PFSK-1 (cell line): ENCODE measurements at regions not wholly inside any gene's neighbourhood (a gene's known extent, or its start where the extent isn't known, plus 50 kb on each side); places are given as distances from the start of the nearest gene placed in this dataset.

Experiments
- FOXP2 ChIP-seq: optimal IDR thresholded peaks from 2 replicates; pipeline ENCODE3; 2011; ENCODE audit warnings: borderline replicate concordance, control low read depth, inconsistent platforms; ENCODE audit not compliant: insufficient read depth; ENCODE audit errors: extremely low read length, extremely low read depth
- POLR2AphosphoS5 ChIP-seq: IDR thresholded peaks from 2 replicates; pipeline ENCODE4 v1.6.1; 2012; ENCODE audit warnings: low read depth, mild to moderate bottlenecking, control low read depth, low read length, moderate library complexity
- SIN3A ChIP-seq: IDR thresholded peaks from 2 replicates; pipeline ENCODE4 v1.6.1; 2012; ENCODE audit warnings: mild to moderate bottlenecking, low read length, moderate library complexity, borderline replicate concordance; ENCODE audit not compliant: insufficient read depth
- TAF1 ChIP-seq: IDR thresholded peaks from 2 replicates; pipeline ENCODE4 v1.6.1; 2012; ENCODE audit warnings: low read length, control low read depth, borderline replicate concordance; ENCODE audit not compliant: insufficient read depth
- TF ChIP-seq, protein P1 (sequence below), 2 experiments: IDR thresholded peaks; 2 replicates each; pipeline versions ENCODE4 v1.6.1 to v1.8.0; 2011 to 2012; ENCODE audit warnings: low read depth in 2 of 2, low read length in 2 of 2, control low read depth in 1 of 2, inconsistent platforms in 1 of 2, mild to moderate bottlenecking in 1 of 2, moderate library complexity in 1 of 2; ENCODE audit not compliant: insufficient read depth in 1 of 2

DNA sequence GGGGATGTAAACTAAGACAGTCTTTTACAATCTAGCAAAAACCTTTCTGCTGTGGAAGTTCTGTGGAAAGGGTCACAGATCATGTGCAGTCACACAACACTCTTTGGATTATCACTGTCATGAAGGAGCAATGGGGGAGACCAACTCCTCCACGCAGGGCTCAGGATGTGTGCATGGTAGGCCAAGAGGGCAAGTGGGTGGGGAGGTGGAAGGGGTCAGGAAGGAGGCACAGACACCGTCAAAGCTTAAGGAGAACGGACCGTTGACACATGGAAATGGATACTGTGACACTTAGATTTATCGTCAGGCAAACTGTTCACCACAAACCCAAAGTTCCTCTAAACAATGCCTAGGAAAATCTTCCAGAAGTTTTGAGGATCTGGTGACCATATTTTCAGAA is 215.8 kb downstream of the PAX1 start:
- TF ChIP-seq POLR2AphosphoS5 (no peak), TAF1 (no peak), FOXP2 (no peak), SIN3A (no peak)
- TF ChIP-seq, protein P1, sequence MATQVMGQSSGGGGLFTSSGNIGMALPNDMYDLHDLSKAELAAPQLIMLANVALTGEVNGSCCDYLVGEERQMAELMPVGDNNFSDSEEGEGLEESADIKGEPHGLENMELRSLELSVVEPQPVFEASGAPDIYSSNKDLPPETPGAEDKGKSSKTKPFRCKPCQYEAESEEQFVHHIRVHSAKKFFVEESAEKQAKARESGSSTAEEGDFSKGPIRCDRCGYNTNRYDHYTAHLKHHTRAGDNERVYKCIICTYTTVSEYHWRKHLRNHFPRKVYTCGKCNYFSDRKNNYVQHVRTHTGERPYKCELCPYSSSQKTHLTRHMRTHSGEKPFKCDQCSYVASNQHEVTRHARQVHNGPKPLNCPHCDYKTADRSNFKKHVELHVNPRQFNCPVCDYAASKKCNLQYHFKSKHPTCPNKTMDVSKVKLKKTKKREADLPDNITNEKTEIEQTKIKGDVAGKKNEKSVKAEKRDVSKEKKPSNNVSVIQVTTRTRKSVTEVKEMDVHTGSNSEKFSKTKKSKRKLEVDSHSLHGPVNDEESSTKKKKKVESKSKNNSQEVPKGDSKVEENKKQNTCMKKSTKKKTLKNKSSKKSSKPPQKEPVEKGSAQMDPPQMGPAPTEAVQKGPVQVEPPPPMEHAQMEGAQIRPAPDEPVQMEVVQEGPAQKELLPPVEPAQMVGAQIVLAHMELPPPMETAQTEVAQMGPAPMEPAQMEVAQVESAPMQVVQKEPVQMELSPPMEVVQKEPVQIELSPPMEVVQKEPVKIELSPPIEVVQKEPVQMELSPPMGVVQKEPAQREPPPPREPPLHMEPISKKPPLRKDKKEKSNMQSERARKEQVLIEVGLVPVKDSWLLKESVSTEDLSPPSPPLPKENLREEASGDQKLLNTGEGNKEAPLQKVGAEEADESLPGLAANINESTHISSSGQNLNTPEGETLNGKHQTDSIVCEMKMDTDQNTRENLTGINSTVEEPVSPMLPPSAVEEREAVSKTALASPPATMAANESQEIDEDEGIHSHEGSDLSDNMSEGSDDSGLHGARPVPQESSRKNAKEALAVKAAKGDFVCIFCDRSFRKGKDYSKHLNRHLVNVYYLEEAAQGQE (IDR thresholded peaks at IDR 0.05; ENCODE audit: insufficient read depth in 1 of 2, low read depth in 2 of 2, low read length in 2 of 2) = no peak

DNA sequence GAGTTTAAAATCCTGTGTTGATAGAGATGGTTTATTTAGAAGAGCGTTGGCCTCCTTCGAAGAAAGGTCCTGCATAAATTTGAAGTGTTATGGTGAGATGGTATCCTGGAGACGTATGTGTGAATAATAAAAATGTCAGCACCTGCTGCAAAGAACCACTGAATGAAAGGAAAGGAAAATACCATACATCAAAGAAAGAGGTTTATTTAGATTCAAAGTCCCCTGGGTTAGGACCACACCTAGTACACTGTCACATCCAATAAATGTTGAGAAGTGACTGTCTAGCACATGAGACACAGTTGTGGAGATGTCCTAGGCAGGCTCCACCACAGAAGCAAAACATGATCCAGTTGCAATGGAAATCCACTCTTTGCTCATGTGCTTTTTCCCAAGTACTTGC is 214.7 kb downstream of the PAX1 start:
- TF ChIP-seq TAF1 (no peak), POLR2AphosphoS5 (no peak), SIN3A (no peak), FOXP2 (no peak)
- TF ChIP-seq, protein P1 (IDR thresholded peaks at IDR 0.05; ENCODE audit: insufficient read depth in 1 of 2, low read depth in 2 of 2, low read length in 2 of 2) = no peak

GRCh38 chr20:21918398-21918797 is 212.9 kb downstream of the PAX1 start:
- no peak for TF ChIP-seq SIN3A
- no peak for TF ChIP-seq FOXP2
- no peak for TF ChIP-seq POLR2AphosphoS5
- TF ChIP-seq, protein P1 (IDR thresholded peaks at IDR 0.05; ENCODE audit: insufficient read depth in 1 of 2, low read depth in 2 of 2, low read length in 2 of 2) = no peak
- TF ChIP-seq TAF1 = no peak

- TF ChIP-seq TAF1 = no peak
- no peak for TF ChIP-seq FOXP2
- TF ChIP-seq POLR2AphosphoS5 = no peak
- TF ChIP-seq, protein P1 (IDR thresholded peaks at IDR 0.05; ENCODE audit: insufficient read depth in 1 of 2, low read depth in 2 of 2, low read length in 2 of 2) = no peak
- TF ChIP-seq SIN3A = no peak
Observed at GRCh38 chr20:21902391-21902790, 196.9 kb downstream of the PAX1 start.

- TF ChIP-seq FOXP2 = no peak
- TF ChIP-seq SIN3A = no peak
- no peak for TF ChIP-seq POLR2AphosphoS5
- TF ChIP-seq, protein P1 (IDR thresholded peaks at IDR 0.05; ENCODE audit: insufficient read depth in 1 of 2, low read depth in 2 of 2, low read length in 2 of 2) = no peak
- no peak for TF ChIP-seq TAF1
Observed at GRCh38 chr20:21901470-21902275, 196.2 kb downstream of the PAX1 start.
